BJ (cell line): ENCODE measurements at regions not wholly inside any gene's neighbourhood (a gene's known extent, or its start where the extent isn't known, plus 50 kb on each side); places are given as distances from the start of the nearest gene placed in this dataset.

Experiments used
- CTCF ChIA-PET: fragments of 350-600 bp; formaldehyde crosslinking; extraction: SDS; loops from one replicate; lab custom pipeline; 2021; ENCODE audit warnings: antibody characterized with exemption, inconsistent platforms; lab: Yijun Ruan, JAX
- POLR2A ChIA-PET: fragments of 300-600 bp; sonication (Branson Sonifier 250); formaldehyde crosslinking; extraction: SDS; loops from one replicate; lab custom pipeline; 2021; ENCODE audit warnings: antibody characterized with exemption; lab: Charles Lee
- DNase-seq: peaks from one replicate; pipeline ENCODE4 v3.0.0-alpha.2; 2011; ENCODE audit warnings: low read depth
- H3K27me3 ChIP-seq: 2 replicates; pipeline ENCODE4 v1.6.0; 2011; ENCODE audit warnings: low read length; ENCODE audit not compliant: control insufficient read depth, insufficient read depth
- H3K36me3 ChIP-seq: 2 replicates; pipeline ENCODE4 v1.5.1; 2011; ENCODE audit warnings: low read length; ENCODE audit not compliant: control insufficient read depth, insufficient read depth
- H3K4me3 ChIP-seq: 2 replicates; pipeline ENCODE4 v1.5.1; 2011; ENCODE audit warnings: low read depth, mild to moderate bottlenecking, control low read depth, low read length
- TF ChIP-seq, protein P1 (sequence below): IDR thresholded peaks from 2 replicates; pipeline ENCODE4 v1.5.1; 2011; ENCODE audit warnings: low read depth, mild to moderate bottlenecking, control low read depth, inconsistent platforms, low read length, moderate library complexity; ENCODE audit not compliant: insufficient read depth

DNA sequence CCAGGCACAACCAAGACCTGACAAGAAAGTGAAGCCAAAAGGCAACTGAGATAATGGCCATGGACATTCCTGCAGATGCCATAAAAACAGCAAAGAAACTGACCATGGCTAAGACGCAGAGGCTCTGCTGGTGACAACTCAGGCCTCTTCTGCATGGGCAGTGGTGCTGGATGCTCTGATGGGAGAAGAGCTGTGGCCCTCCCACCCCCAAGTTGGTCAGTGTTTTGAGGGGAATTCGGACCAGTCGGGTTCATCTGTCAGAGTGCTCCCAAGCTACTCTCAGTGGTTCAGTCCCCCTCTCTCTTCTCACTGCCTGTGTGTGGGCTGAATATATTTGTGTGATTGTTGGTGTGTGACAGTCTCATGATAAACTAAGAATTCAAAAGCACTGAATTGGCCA lies 79.0 kb upstream of the GPR26 start:
- ChIA-PET POLR2A (no interaction called here), CTCF (interaction anchor here (1.1 to 2.3 kb wide), 3 partner anchors 20 to 380 kb away, joined by 3 to 8 read pairs (median 3); no protein-coding TSS in a partner anchor)
- DNase-seq = no peak
- H3K4me3 ChIP-seq = no peak overlapping the region
- peaks cover 3% of the 10 kb centered on the region; the same call in 1 of the 2 replicates for H3K27me3 ChIP-seq
- no peaks in the 10 kb centered on the region for H3K36me3 ChIP-seq
- TF ChIP-seq, protein P1, sequence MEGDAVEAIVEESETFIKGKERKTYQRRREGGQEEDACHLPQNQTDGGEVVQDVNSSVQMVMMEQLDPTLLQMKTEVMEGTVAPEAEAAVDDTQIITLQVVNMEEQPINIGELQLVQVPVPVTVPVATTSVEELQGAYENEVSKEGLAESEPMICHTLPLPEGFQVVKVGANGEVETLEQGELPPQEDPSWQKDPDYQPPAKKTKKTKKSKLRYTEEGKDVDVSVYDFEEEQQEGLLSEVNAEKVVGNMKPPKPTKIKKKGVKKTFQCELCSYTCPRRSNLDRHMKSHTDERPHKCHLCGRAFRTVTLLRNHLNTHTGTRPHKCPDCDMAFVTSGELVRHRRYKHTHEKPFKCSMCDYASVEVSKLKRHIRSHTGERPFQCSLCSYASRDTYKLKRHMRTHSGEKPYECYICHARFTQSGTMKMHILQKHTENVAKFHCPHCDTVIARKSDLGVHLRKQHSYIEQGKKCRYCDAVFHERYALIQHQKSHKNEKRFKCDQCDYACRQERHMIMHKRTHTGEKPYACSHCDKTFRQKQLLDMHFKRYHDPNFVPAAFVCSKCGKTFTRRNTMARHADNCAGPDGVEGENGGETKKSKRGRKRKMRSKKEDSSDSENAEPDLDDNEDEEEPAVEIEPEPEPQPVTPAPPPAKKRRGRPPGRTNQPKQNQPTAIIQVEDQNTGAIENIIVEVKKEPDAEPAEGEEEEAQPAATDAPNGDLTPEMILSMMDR = no peak

- Histone ChIP-seq H3K4me3 (no peak overlapping the region), H3K27me3 (no peaks in the 10 kb centered on the region; the same call in 1 of the 2 replicates), H3K36me3 (no peaks in the 10 kb centered on the region)
- POLR2A ChIA-PET = no interaction called here
- TF ChIP-seq, protein P1 = no peak
- DNase-seq = no peak
- CTCF ChIA-PET = interaction anchor here (1.1 to 2.3 kb wide), 5 partner anchors 15 to 381 kb away, joined by 3 to 8 read pairs (median 3); no protein-coding TSS in a partner anchor
Measured at GRCh38 chr10:123588386-123588914, 77.7 kb upstream of the GPR26 start.

GRCh38 chr10:123595661-123596060 lies 70.5 kb upstream of the GPR26 start:
- no peak for DNase-seq
- Histone ChIP-seq H3K4me3 (no peak overlapping the region), H3K36me3 (no peaks in the 10 kb centered on the region), H3K27me3 (no peaks in the 10 kb centered on the region)
- ChIA-PET CTCF (interaction anchor here (0.9 to 1.0 kb wide), 2 partner anchors 12 to 13 kb away, joined by 3 to 4 read pairs; no protein-coding TSS in a partner anchor), POLR2A (no interaction called here)
- TF ChIP-seq, protein P1 = no peak

DNA sequence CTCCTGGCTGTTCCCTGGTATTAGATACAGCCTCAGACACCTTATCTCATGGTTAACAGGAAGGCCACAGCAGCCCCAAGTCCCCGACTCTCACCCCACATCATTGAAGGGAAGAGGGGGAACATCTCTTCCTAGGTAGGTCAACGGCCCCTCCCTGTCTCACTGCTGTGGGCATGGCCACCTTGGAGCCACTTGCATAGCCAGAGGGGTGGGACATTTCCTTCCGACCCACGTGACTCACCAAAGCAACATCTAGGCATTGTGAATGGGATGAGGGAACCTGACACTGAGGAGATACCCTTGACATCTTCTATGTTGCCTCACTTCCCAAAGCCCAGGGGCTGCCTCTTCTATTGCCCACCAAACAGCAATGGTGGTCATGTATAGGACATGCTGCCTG lies 68.5 kb upstream of the GPR26 start:
- no peak for DNase-seq
- Histone ChIP-seq H3K4me3 (no peak overlapping the region), H3K36me3 (no peaks in the 10 kb centered on the region), H3K27me3 (no peaks in the 10 kb centered on the region)
- TF ChIP-seq, protein P1 = no peak
- ChIA-PET CTCF (no interaction called here), POLR2A (no interaction called here)

- no peaks in the 10 kb centered on the region for H3K36me3 ChIP-seq
- ChIA-PET CTCF (interaction anchor here (1.8 kb wide), 1 partner anchor 17 kb away, joined by 5 read pairs; no protein-coding TSS in a partner anchor), POLR2A (no interaction called here)
- TF ChIP-seq, protein P1 = no peak
- no peaks in the 10 kb centered on the region; the same call in 1 of the 2 replicates for H3K27me3 ChIP-seq
- no peak overlapping the region for H3K4me3 ChIP-seq
- DNase-seq = no peak
Measured at GRCh38 chr10:123599366-123599849, 66.7 kb upstream of the GPR26 start.
